ENCODE measurements at regions not wholly inside any gene's neighbourhood (a gene's known extent, or its start where the extent isn't known, plus 50 kb on each side); places are given as distances from the start of the nearest gene placed in this dataset.
"Not testable (repeated sequence)": the region's sequence is repeated elsewhere in the genome, so short reads cannot be mapped to it uniquely, and the experiment has no call there.

- no peaks in the 10 kb centered on the region for H3K4me1 ChIP-seq
- H3K36me3 ChIP-seq: no peaks in the 10 kb centered on the region
- intact Hi-C loops (cut with DNase I): no loop called here
- no peak for DNase-seq
- H3K27me3 ChIP-seq (ENCODE audit: low read depth): no peaks in the 10 kb centered on the region
- no peaks in the 10 kb centered on the region for H3K9me3 ChIP-seq
- no peak for ATAC-seq
- no peak overlapping the region for H3K4me3 ChIP-seq
- TF ChIP-seq CTCF (IDR thresholded peaks at IDR 0.05): no peak
- no peak overlapping the region for H3K27ac ChIP-seq
Observed at GRCh38 chr5:162683284-162683683, 615.7 kb downstream of the GABRG2 start.

DNA sequence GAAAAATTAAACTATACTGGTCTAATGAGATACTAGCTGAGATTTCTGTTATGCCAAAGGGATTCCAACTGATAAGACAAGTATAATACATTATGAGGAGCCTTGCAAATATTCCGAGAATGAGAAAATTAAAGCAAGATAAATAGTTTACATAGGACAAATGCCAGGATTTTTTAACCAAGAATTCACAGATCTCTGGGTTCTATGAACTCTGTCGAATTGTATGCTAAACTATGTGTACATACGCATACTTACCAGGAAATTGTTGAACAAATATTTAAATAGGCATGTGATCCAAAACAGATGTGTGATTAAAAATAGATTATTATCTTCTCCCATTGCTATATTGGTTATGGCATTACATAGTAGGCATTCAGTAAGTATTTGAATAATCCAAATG, 616.6 kb downstream of the GABRG2 start:
- ATAC-seq (no peak), DNase-seq (no peak)
- no peak overlapping the region for H3K27ac ChIP-seq
- no peak overlapping the region for H3K4me3 ChIP-seq
- TF ChIP-seq CTCF (IDR thresholded peaks at IDR 0.05): no peak
- H3K27me3 ChIP-seq (ENCODE audit: low read depth): no peaks in the 10 kb centered on the region
- H3K9me3 ChIP-seq: no peaks in the 10 kb centered on the region
- H3K36me3 ChIP-seq: no peaks in the 10 kb centered on the region
- intact Hi-C loops (cut with DNase I): no loop called here
- H3K4me1 ChIP-seq: no peaks in the 10 kb centered on the region

DNA sequence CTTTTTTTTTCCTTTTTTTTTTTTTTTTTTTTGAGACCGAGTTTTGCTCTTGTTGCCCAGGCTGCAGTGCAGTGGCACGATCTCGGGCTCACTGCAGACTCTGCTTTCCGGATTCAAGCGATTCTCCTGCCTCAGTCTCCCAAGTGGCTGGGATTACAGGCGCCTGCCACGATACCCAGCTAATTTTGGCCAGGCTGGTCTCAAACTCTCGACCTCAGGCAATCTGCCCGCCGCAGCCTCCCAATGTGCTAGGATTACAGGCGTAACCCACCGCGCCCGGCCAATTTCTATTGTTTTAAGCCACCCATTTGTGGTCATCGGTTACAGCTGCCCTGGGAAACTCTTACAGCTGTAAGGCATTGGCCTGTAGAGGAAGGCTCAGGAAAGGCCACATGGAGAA, 617.7 kb downstream of the GABRG2 start:
- no peaks in the 10 kb centered on the region for H3K36me3 ChIP-seq
- ATAC-seq (no peak), DNase-seq (peak; percentile 22)
- H3K4me3 ChIP-seq: no peak overlapping the region
- H3K4me1 ChIP-seq: no peaks in the 10 kb centered on the region
- no peak overlapping the region for H3K27ac ChIP-seq
- no peaks in the 10 kb centered on the region for H3K27me3 ChIP-seq (ENCODE audit: low read depth)
- no peaks in the 10 kb centered on the region for H3K9me3 ChIP-seq
- intact Hi-C loops (cut with DNase I): no loop called here
- TF ChIP-seq CTCF (IDR thresholded peaks at IDR 0.05): no peak

- H3K4me1 ChIP-seq; intact Hi-C loops (cut with DNase I): not testable (repeated sequence)
Observed at GRCh38 chr5:162696272-162696671, 628.7 kb downstream of the GABRG2 start.

DNA sequence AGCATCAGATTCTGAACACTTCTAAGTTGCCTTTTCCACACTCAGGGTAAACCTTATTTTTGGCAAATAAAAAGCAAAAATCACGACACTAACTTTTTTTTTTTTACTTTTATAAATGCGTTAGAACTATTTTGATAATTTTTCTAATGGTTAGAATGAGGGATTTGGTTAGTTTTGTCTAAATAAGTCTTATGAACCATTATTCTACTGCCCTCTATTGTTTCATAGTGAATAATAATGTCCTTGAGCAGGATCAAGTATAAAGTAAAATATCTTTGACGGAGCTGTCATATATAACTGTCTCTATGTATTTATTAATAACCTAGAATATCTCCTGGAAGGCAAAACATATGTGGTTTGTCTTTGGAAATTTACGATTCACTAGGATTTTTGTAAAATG, 631.8 kb downstream of the GABRG2 start:
- DNase-seq (no peak), ATAC-seq (no peak)
- no peak overlapping the region for H3K4me3 ChIP-seq
- no peaks in the 10 kb centered on the region for H3K36me3 ChIP-seq
- H3K27ac ChIP-seq: no peak overlapping the region
- H3K9me3 ChIP-seq: no peaks in the 10 kb centered on the region
- no peaks in the 10 kb centered on the region for H3K4me1 ChIP-seq
- no peak for TF ChIP-seq CTCF (IDR thresholded peaks at IDR 0.05)
- intact Hi-C loops (cut with DNase I): no loop called here
- H3K27me3 ChIP-seq (ENCODE audit: low read depth): no peaks in the 10 kb centered on the region

More at GRCh38 chr5:162696272-162696671, 628.7 kb downstream of the GABRG2 start:
- H3K9me3 ChIP-seq; H3K27ac ChIP-seq; H3K4me3 ChIP-seq; H3K36me3 ChIP-seq; DNase-seq; ATAC-seq; H3K27me3 ChIP-seq (ENCODE audit: low read depth): not testable (repeated sequence)

GRCh38 chr5:162703914-162704313, 636.3 kb downstream of the GABRG2 start:
- Histone ChIP-seq H3K9me3 (no peaks in the 10 kb centered on the region), H3K27ac (no peak overlapping the region), H3K4me1 (no peaks in the 10 kb centered on the region), H3K36me3 (no peaks in the 10 kb centered on the region), H3K27me3 (ENCODE audit: low read depth) (no peaks in the 10 kb centered on the region), H3K4me3 (no peak overlapping the region)
- DNase-seq (no peak), ATAC-seq (no peak)
- no peak for TF ChIP-seq CTCF (IDR thresholded peaks at IDR 0.05)
- intact Hi-C loops (cut with DNase I): no loop called here
